ENCODE measurements at regions not wholly inside any gene's neighbourhood (a gene's known extent, or its start where the extent isn't known, plus 50 kb on each side); places are given as distances from the start of the nearest gene placed in this dataset.

GRCh38 chr1:208848854-208849253 lies 604.7 kb upstream of the PLXNA2 start:
- DNase-seq (ENCODE audit: low spot score) = no peak

- no peak for DNase-seq (ENCODE audit: low spot score)
Measured at GRCh38 chr1:208850442-208850841, 606.3 kb upstream of the PLXNA2 start.

- no peak for DNase-seq (ENCODE audit: low spot score)
Measured at GRCh38 chr1:208851366-208851765, 607.2 kb upstream of the PLXNA2 start.

GRCh38 chr1:208852911-208853310 lies 608.7 kb upstream of the PLXNA2 start:
- DNase-seq (ENCODE audit: low spot score) = no peak

GRCh38 chr1:208855403-208855802 lies 611.2 kb upstream of the PLXNA2 start:
- no peak for DNase-seq (ENCODE audit: low spot score)

- no peak for DNase-seq (ENCODE audit: low spot score)
Measured at GRCh38 chr1:208857465-208857864, 613.3 kb upstream of the PLXNA2 start.

DNA sequence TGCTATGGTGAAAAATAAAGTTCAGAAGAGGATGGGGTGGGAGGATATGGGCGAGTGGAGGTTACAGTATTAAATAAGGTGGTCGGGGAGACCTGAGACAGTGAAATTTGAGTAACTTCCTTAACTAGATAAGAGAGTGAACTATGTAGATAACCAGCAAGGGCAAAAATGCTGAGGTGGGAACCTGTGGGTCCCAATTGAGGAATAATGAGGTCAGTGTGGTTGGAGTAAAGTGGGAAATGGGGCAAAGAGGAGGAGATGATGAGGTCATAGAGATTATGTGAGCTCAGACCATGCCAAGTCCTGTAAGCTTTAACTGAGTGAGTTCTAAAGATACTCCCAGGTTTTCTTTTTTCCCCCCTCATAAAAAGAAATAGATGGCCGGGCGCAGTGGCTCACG lies 614.6 kb upstream of the PLXNA2 start:
- DNase-seq (ENCODE audit: low spot score) = no peak

- DNase-seq (ENCODE audit: low spot score) = no peak
Measured at GRCh38 chr1:208864366-208864965, 620.3 kb upstream of the PLXNA2 start.

DNA sequence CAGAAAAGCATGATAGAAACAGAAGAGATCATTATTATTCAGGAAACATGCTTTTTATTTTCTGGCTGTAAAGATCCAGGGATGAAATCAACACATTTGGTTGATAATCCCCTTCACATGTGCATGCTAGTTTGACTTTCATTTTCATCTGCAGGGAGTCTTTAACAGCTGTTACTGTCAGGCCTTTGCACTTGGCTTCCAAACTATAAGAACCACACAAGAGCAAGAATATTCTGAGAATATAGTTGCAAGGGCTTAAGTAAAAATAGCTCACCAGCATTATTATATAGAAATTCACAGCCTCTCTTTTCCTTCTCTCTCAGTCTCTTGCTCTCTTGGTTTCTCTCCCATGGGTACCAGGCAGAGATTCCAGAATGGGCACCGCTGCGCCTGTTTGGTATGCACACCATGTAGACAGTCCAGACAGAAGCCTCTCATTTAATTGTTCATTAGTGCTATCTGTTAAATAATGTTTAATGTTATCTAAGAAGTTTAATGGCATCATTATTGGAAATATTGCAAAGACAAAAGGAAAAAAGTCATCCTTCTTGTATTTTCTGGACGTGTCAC lies 622.3 kb upstream of the PLXNA2 start:
- DNase-seq (ENCODE audit: low spot score) = no peak

DNA sequence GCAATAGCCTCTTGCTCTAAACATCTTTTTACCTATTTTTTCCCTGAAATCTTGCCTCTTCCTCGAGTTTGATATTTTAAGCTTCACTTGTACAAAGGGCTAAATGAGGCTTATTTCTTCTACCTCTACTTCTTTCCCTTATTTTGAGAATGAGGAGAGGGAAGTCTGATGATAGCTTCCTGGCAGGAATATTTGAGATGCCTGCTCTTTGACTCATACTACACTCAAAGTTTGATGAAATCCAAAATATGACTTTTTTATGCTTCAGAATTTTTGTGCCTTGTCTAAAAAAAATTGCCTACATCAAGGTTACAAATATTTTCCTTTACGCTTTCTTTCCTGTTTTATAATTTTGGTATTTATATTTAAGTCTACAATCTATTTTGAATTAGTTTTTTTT lies 624.4 kb upstream of the PLXNA2 start:
- no peak for DNase-seq (ENCODE audit: low spot score)

DNA sequence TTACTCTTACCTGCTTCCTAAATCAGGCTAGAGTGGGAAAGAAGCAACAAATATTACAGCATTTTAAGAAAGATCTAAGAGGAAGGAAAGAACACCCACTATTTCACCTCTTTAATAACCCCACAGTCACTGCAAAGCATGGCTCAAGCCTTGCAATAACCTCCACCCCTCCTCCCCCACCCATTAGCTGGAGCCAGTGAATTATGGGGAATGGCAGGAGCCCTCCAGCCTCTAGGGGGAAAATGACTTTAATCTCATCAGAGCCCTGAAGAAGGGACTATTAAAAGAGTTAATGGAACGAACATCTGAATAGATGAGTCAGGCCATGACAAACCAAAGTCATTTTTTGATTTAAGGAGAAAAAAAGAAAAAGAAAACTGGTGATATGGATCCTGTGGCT lies 630.7 kb upstream of the PLXNA2 start:
- no peak for DNase-seq (ENCODE audit: low spot score)

GRCh38 chr1:208879022-208879421 lies 634.8 kb upstream of the PLXNA2 start:
- no peak for DNase-seq (ENCODE audit: low spot score)

GRCh38 chr1:208880433-208881100 lies 636.4 kb upstream of the PLXNA2 start:
- no peak for DNase-seq (ENCODE audit: low spot score)

GRCh38 chr1:208885060-208885459 lies 640.9 kb upstream of the PLXNA2 start:
- no peak for DNase-seq (ENCODE audit: low spot score)

DNA sequence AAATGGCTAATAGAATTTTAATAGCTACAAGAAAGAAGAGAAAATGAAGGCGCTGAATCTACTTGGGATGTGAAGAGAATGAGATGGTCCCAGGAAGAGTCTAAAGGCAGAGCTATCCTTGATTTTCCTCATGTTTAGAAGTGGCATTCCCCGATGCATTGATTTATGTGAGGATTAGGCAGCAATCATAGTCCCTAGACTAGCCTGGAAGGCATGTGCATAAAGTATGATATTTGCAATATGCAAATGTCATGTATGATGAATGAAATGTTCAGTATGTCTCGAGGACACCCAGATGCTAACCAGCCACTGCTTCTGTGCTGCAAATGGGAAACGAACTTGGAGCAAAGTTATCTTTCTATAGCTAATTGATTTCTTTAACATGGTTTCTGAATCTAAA lies 641.5 kb upstream of the PLXNA2 start:
- no peak for DNase-seq (ENCODE audit: low spot score)

DNA sequence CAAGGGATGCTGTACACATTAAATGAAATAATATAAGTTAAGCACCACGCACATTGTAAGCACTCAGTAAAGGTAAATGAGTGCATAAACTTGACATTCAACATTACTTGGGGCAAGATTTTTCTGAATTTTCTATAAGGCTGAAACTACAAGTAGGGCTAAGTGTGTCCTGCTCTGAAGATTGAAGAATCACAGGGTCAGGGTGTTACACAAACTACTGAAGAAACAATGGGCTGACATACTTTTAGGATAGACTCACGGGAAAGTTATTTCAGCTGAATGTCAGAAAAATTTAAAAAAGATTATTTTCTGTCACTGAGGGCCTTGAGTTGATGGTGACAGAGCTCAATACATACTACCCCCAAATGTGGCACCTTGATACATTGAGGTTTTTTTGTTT lies 644.2 kb upstream of the PLXNA2 start:
- no peak for DNase-seq (ENCODE audit: low spot score)

DNA sequence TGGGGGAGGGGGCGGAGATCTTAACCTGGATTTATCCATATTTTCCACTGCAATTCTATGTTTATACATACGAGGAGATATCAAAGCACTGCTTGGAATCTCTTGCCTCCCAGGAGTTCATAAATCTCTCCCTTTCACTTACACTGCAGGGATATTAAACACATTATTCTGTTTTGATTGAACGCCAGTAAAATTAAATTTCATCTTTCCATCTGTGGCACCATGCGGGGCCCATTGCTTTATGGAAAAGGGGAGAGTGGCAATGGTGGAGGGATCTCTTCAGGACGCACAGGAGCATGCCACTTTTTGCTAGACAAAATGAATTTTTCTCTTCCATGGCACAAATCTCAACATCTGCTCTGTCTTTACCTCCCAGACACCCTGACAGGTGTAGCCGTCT lies 648.0 kb upstream of the PLXNA2 start:
- no peak for DNase-seq (ENCODE audit: low spot score)

GRCh38 chr1:208893251-208893650 lies 649.1 kb upstream of the PLXNA2 start:
- no peak for DNase-seq (ENCODE audit: low spot score)

- DNase-seq (ENCODE audit: low spot score) = no peak
Measured at GRCh38 chr1:208895181-208895580, 651.0 kb upstream of the PLXNA2 start.

DNA sequence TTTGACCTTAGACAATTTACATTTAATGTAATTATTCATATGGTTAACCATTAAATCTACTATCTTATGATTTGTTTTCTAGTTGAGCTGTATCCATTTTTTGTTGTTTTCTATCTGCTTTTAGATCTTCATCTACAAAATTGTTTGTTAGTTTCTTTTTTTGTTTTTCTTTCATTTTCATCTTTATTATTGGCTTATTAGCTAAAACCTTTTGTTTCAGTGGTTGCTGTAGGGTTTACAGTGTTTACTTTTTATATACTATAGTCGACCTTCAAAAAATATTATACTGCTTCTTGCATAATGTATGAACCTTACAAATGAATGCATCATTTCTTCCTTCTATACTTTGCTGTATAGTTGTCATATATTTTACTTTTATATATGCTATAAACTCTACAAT lies 651.6 kb upstream of the PLXNA2 start:
- DNase-seq (ENCODE audit: low spot score) = no peak

DNA sequence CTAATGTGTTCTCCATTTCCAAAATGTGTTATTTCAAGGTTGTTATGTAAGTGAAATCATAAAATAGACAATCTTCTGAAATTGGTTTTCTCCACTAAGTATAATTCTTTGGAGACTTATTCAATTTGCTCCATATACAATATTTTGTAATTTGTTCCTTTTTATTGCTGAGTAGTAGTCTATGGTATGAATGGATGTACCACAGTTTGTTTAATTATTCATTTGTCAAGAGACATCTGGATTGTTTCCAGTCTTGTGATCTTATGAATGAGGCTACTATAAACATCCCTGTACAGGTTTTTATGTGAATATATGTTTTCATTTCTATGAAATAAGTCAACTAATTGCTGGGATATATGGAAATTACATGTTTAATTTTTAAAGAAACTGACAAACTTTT lies 652.6 kb upstream of the PLXNA2 start:
- no peak for DNase-seq (ENCODE audit: low spot score)

DNA sequence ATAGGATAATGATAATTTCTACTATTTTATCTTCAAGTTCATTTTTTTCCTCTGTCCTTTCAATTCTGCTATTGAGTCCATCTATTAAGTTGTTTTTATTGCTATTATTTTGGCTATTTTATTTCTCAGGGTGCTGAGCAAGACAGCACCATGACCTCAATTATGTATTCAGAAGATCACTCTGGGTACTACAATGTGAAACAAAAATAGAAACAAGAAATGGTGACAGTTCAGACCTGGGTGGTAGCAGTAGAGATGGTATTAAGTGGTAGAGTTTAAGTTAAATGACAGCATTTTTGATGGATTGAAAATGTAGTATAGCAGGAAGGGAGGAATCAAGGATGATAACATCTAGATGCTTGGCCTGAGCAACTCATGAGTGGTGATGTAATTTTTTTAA lies 655.3 kb upstream of the PLXNA2 start:
- no peak for DNase-seq (ENCODE audit: low spot score)

- no peak for DNase-seq (ENCODE audit: low spot score)
Measured at GRCh38 chr1:208903251-208903905, 659.2 kb upstream of the PLXNA2 start.

Measured in CD4-positive, alpha-beta T cell treated with Interleukin-15 for 4 hours (primary cell).